Amniotic epithelial cell (primary cell): ENCODE measurements at regions not wholly inside any gene's neighbourhood (a gene's known extent, or its start where the extent isn't known, plus 50 kb on each side); places are given as distances from the start of the nearest gene placed in this dataset.
"Not testable (repeated sequence)": the region's sequence is repeated elsewhere in the genome, so short reads cannot be mapped to it uniquely, and the experiment has no call there.

ENCODE experiments used
- DNase-seq: peaks from one replicate; pipeline ENCODE4 v3.0.0-alpha.2; 2010; ENCODE audit warnings: low read depth

GRCh38 chr1:185539277-185539943, 194.8 kb upstream of the HMCN1 start:
- no peak for DNase-seq

- not testable (repeated sequence) for DNase-seq
These were observed 195.8 kb upstream of the HMCN1 start for GRCh38 chr1:185538309-185538898.

- DNase-seq: peak; percentile 37
These were observed 196.6 kb upstream of the HMCN1 start for GRCh38 chr1:185537596-185537995.

GRCh38 chr1:185536165-185536920, 197.8 kb upstream of the HMCN1 start:
- no peak for DNase-seq

- DNase-seq: no peak
These were observed 198.6 kb upstream of the HMCN1 start for GRCh38 chr1:185535621-185536020.

GRCh38 chr1:185534801-185535200, 199.4 kb upstream of the HMCN1 start:
- no peak for DNase-seq

- peak; percentile 68 for DNase-seq
These were observed 200.6 kb upstream of the HMCN1 start for GRCh38 chr1:185533596-185533995.

- peak; percentile 85 for DNase-seq
These were observed 201.3 kb upstream of the HMCN1 start for GRCh38 chr1:185532856-185533255.

GRCh38 chr1:185531838-185532237, 202.4 kb upstream of the HMCN1 start:
- no peak for DNase-seq

- no peak for DNase-seq
These were observed 204.0 kb upstream of the HMCN1 start for GRCh38 chr1:185530215-185530614.

GRCh38 chr1:185529673-185530072, 204.5 kb upstream of the HMCN1 start:
- DNase-seq: no peak

GRCh38 chr1:185528084-185528676, 206.0 kb upstream of the HMCN1 start:
- no peak for DNase-seq

- no peak for DNase-seq
These were observed 207.6 kb upstream of the HMCN1 start for GRCh38 chr1:185526344-185527307.

GRCh38 chr1:185520188-185520920, 203.3 kb upstream of the IVNS1ABP start:
- DNase-seq: peak; percentile 42

- DNase-seq: no peak
These were observed 200.9 kb upstream of the IVNS1ABP start for GRCh38 chr1:185517808-185518419.

- DNase-seq: not testable (repeated sequence)
These were observed 200.3 kb upstream of the IVNS1ABP start for GRCh38 chr1:185517301-185517700.

GRCh38 chr1:185515696-185516095, 198.7 kb upstream of the IVNS1ABP start:
- no peak for DNase-seq

- no peak for DNase-seq
These were observed 197.3 kb upstream of the IVNS1ABP start for GRCh38 chr1:185514311-185514710.

- no peak for DNase-seq
These were observed 195.4 kb upstream of the IVNS1ABP start for GRCh38 chr1:185512442-185512841.

- DNase-seq: no peak
These were observed 184.1 kb upstream of the IVNS1ABP start for GRCh38 chr1:185501099-185501498.
